B cell (primary cell): ENCODE measurements at regions not wholly inside any gene's neighbourhood (a gene's known extent, or its start where the extent isn't known, plus 50 kb on each side); places are given as distances from the start of the nearest gene placed in this dataset.

Source experiments
- ATAC-seq: fragments of 200-7000 bp; cut with Tn5 transposase; one replicate; pipeline ENCODE4 v1.10.0; 2021; ENCODE audit warnings: low read depth, mild to moderate bottlenecking, moderate number of reproducible peaks, moderate library complexity
- CTCF ChIA-PET: fragments of 350-600 bp; sonication (Branson Sonifier 250); formaldehyde crosslinking; loops from one replicate; lab custom pipeline; 2021; ENCODE audit warnings: antibody characterized with exemption, inconsistent platforms; lab: Charles Lee
- POLR2A ChIA-PET: fragments of 350-600 bp; sonication (Branson Sonifier 250); formaldehyde crosslinking; loops from one replicate; lab custom pipeline; 2021; ENCODE audit warnings: antibody characterized with exemption; lab: Charles Lee
- DNase-seq: peaks from one replicate; pipeline ENCODE4 v3.0.0; 2013
- H2AFZ ChIP-seq: 2 replicates; pipeline ENCODE4 v1.6.1; 2012; ENCODE audit warnings: mild to moderate bottlenecking, low read depth, low read length; ENCODE audit not compliant: insufficient read depth, poor library complexity, severe bottlenecking
- H3K27ac ChIP-seq, 2 donors: 1 replicate in 1 of 2; 2 replicates in 1 of 2; pipeline ENCODE4 v1.5.1; 2012 to 2013; ENCODE audit warnings: low read length in 2 of 2, mild to moderate bottlenecking in 2 of 2, moderate library complexity in 1 of 2
- H3K27me3 ChIP-seq, 4 experiments: fragments of 200-600 bp in 1 of 4; sonication (generic) in 1 of 4; replicated peaks in 1 of 4; 1 replicate in 2 of 4; 2 replicates in 2 of 4; pipeline versions ENCODE4 v1.6.1 to v1.7.0; 2013 to 2016; ENCODE audit warnings: low read length in 3 of 4, mild to moderate bottlenecking in 2 of 4, mixed read lengths in 1 of 4, moderate library complexity in 1 of 4; ENCODE audit not compliant: insufficient read depth in 4 of 4, control insufficient read depth in 3 of 4; ENCODE audit errors: control extremely low read depth in 1 of 4
- H3K36me3 ChIP-seq, 2 experiments: replicated peaks in 1 of 2; 1 replicate in 1 of 2; 2 replicates in 1 of 2; pipeline versions ENCODE4 v1.6.1 to v1.7.1; 2013; ENCODE audit warnings: low read length in 1 of 2; ENCODE audit not compliant: insufficient read depth in 2 of 2, control insufficient read depth in 1 of 2; ENCODE audit errors: control extremely low read depth in 1 of 2, extremely low read depth in 1 of 2
- H3K4me1 ChIP-seq, 2 donors: fragments of 200-600 bp in 1 of 2; sonication (generic) in 1 of 2; 1 replicate in 1 of 2; 2 replicates in 1 of 2; pipeline versions ENCODE4 v1.5.1 to v1.6.1; 2013 to 2017; ENCODE audit warnings: low read length in 2 of 2; ENCODE audit not compliant: control insufficient read depth in 2 of 2, insufficient read depth in 2 of 2
- H3K4me2 ChIP-seq: replicated peaks from 2 replicates; pipeline ENCODE3; 2012; ENCODE audit warnings: mild to moderate bottlenecking, low read depth, low read length; ENCODE audit not compliant: poor library complexity, severe bottlenecking
- H3K4me3 ChIP-seq, 5 experiments: fragments of 200-600 bp in 1 of 5; sonication (generic) in 1 of 5; 1 replicate in 3 of 5; 2 replicates in 2 of 5; pipeline versions ENCODE4 v1.5.1 to v1.7.0; 2011 to 2016; ENCODE audit warnings: low read length in 4 of 5, mild to moderate bottlenecking in 4 of 5, low read depth in 2 of 5, control low read depth in 1 of 5, moderate library complexity in 1 of 5; ENCODE audit not compliant: insufficient read depth in 1 of 5; ENCODE audit errors: control extremely low read depth in 1 of 5, extremely low read depth in 1 of 5
- H3K79me2 ChIP-seq: fragments of 200-600 bp; sonication (generic); one replicate; pipeline ENCODE4 v1.6.0; 2016; ENCODE audit warnings: low read length; ENCODE audit not compliant: control insufficient read depth, insufficient read depth
- H3K9ac ChIP-seq: fragments of 200-600 bp; sonication (generic); 2 replicates; pipeline ENCODE4 v1.6.1; 2017; ENCODE audit warnings: mild to moderate bottlenecking, low read length, moderate library complexity
- H3K9me3 ChIP-seq, 3 donors: one replicate each; pipeline versions ENCODE4 v1.6.1 to v1.7.1; 2013; ENCODE audit warnings: low read length in 2 of 3; ENCODE audit not compliant: control insufficient read depth in 2 of 3, insufficient read depth in 1 of 3; ENCODE audit errors: control extremely low read depth in 1 of 3
- H4K20me1 ChIP-seq: 2 replicates; pipeline ENCODE4 v1.6.0; 2012; ENCODE audit warnings: mild to moderate bottlenecking, low read length; ENCODE audit not compliant: insufficient read depth, control insufficient read depth, poor library complexity, severe bottlenecking
- H3K27ac Mint-ChIP-seq: one replicate; pipeline ENCODE4 v1.8.0; 2021; ENCODE audit warnings: mixed read lengths
- H3K27me3 Mint-ChIP-seq: one replicate; pipeline ENCODE4 v1.8.0; 2021; ENCODE audit warnings: mixed read lengths
- H3K4me1 Mint-ChIP-seq: one replicate; pipeline ENCODE4 v1.8.0; 2021; ENCODE audit warnings: mixed read lengths
- H3K4me3 Mint-ChIP-seq: one replicate; pipeline ENCODE4 v1.8.0; 2021; ENCODE audit warnings: mixed read lengths
- H3K9me3 Mint-ChIP-seq: one replicate; pipeline ENCODE4 v1.8.0; 2022; ENCODE audit warnings: mixed read lengths; ENCODE audit not compliant: insufficient read depth
- CTCF ChIP-seq: fragments of 200-600 bp; IDR thresholded peaks from one replicate; pipeline ENCODE4 v1.8.0; 2022; ENCODE audit warnings: antibody characterized with exemption, mild to moderate bottlenecking
- EZH2 ChIP-seq: IDR thresholded peaks from 2 replicates; pipeline ENCODE4 v1.6.1; 2012; ENCODE audit warnings: borderline replicate concordance, low read depth, mild to moderate bottlenecking, moderate library complexity, low read length; ENCODE audit not compliant: insufficient read depth, poor library complexity, severe bottlenecking
- WGBS: methylation state at CpG from one replicate; pipeline ENCODE4 v1.1.5; 2013; ENCODE audit warnings: missing lambda C conversion rate; ENCODE audit not compliant: insufficient coverage; 5-methylcytosine and 5-hydroxymethylcytosine counted together
- intact Hi-C: fragments of 100-400 bp; cut with micrococcal nuclease; formaldehyde crosslinking; loops from one replicate; pipeline ENCODE4 v1.10.0; 2022

GRCh38 chr6:92352130-92352529 is 1067.2 kb downstream of the EPHA7 start:
- Histone ChIP-seq H2AFZ (no peak overlapping the region), H3K4me3 (no peak overlapping the region), H3K4me1 (no peaks in the 10 kb centered on the region), H3K27me3 (no peaks in the 10 kb centered on the region), H3K36me3 (no peaks in the 10 kb centered on the region), H3K9me3 (no peaks in the 10 kb centered on the region), H3K4me2 (no peak overlapping the region), H3K27ac (no peak overlapping the region), H4K20me1 (no peaks in the 10 kb centered on the region), H3K9ac (no peak overlapping the region), H3K79me2 (no peaks in the 10 kb centered on the region)
- no peaks in the 10 kb centered on the region for H3K9me3 Mint-ChIP-seq
- WGBS, result no CpG with 5 or more reads among the region's 2 CpGs
- no peak for ATAC-seq
- CTCF ChIA-PET, result no interaction called here
- H3K27ac Mint-ChIP-seq, result no peak overlapping the region
- POLR2A ChIA-PET, result no interaction called here
- H3K27me3 Mint-ChIP-seq, result no peaks in the 10 kb centered on the region
- no peak for DNase-seq
- intact Hi-C loops, result no loop called here
- TF ChIP-seq CTCF, result no peak
- no peak for TF ChIP-seq EZH2
- no peaks in the 10 kb centered on the region for H3K4me1 Mint-ChIP-seq
- no peak overlapping the region for H3K4me3 Mint-ChIP-seq

GRCh38 chr6:92341201-92341600 is 1078.2 kb downstream of the EPHA7 start:
- Histone ChIP-seq H2AFZ (no peak overlapping the region), H3K4me2 (no peak overlapping the region), H4K20me1 (no peaks in the 10 kb centered on the region), H3K36me3 (no peaks in the 10 kb centered on the region), H3K4me3 (no peak overlapping the region), H3K4me1 (no peaks in the 10 kb centered on the region), H3K9me3 (no peaks in the 10 kb centered on the region), H3K27ac (no peak overlapping the region), H3K27me3 (no peaks in the 10 kb centered on the region), H3K9ac (no peak overlapping the region), H3K79me2 (no peaks in the 10 kb centered on the region)
- Mint-ChIP-seq H3K9me3 (no peaks in the 10 kb centered on the region), H3K27ac (no peak overlapping the region), H3K4me3 (no peak overlapping the region), H3K27me3 (no peaks in the 10 kb centered on the region), H3K4me1 (no peaks in the 10 kb centered on the region)
- ChIA-PET POLR2A (no interaction called here), CTCF (no interaction called here)
- TF ChIP-seq EZH2 (no peak), CTCF (no peak)
- ATAC-seq (no peak), DNase-seq (no peak)
- WGBS, result 100% methylated on average over 1 of the region's 3 CpGs
- intact Hi-C loops, result no loop called here
